ENCODE measurements at regions not wholly inside any gene's neighbourhood (a gene's known extent, or its start where the extent isn't known, plus 50 kb on each side); places are given as distances from the start of the nearest gene placed in this dataset.

GRCh38 chr1:106651028-106651762 lies 405.3 kb upstream of the PRMT6 start:
- in situ Hi-C loops (cut with MboI; ENCODE audit: low pct_unique_long_range_greater_than_20kb, low sequenced_read_pairs, unreplicated experiment) = no loop called here
- TF ChIP-seq, protein P1, sequence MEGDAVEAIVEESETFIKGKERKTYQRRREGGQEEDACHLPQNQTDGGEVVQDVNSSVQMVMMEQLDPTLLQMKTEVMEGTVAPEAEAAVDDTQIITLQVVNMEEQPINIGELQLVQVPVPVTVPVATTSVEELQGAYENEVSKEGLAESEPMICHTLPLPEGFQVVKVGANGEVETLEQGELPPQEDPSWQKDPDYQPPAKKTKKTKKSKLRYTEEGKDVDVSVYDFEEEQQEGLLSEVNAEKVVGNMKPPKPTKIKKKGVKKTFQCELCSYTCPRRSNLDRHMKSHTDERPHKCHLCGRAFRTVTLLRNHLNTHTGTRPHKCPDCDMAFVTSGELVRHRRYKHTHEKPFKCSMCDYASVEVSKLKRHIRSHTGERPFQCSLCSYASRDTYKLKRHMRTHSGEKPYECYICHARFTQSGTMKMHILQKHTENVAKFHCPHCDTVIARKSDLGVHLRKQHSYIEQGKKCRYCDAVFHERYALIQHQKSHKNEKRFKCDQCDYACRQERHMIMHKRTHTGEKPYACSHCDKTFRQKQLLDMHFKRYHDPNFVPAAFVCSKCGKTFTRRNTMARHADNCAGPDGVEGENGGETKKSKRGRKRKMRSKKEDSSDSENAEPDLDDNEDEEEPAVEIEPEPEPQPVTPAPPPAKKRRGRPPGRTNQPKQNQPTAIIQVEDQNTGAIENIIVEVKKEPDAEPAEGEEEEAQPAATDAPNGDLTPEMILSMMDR (IDR thresholded peaks at IDR 0.05; ENCODE audit: extremely low read depth, insufficient read depth, missing control alignments) = no peak
- DNase-seq (ENCODE audit: low spot score) = no peak

DNA sequence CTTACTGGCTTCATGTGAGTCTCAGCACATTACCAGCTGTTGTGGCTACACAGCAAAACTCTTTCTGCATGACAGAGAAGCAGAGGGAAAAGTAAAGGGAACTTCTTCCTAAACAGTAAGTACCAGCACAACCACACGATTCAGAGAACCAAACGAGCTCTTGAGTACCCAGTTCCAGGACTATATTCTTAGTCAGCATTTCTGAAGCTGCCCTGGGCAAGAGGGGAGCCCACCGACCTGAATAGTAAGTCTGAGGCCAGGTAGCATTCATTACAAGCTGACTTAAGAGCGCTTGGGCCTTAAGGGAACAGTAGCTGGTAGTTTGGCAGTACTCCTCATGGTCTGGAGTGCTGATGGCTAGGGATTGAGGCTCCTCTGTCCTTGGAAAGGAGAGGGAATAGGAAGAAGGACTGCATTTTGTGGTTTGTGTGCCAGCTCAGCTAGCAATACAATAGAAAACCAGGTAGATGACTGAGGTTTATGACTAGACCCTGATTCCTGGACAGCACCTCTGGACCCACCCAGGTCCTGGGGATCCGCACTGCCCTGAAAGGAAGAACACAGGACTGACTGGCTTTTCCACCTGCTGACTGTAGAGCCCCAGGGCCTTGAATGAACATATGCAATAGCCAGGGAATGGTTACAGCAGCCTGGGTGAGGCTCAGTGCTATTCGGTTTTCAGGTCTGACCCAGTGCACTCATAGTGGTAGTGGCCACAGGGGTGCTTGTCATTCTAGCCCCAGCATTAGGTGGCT lies 396.8 kb upstream of the PRMT6 start:
- TF ChIP-seq, protein P1 (IDR thresholded peaks at IDR 0.05; ENCODE audit: extremely low read depth, insufficient read depth, missing control alignments) = no peak
- DNase-seq (ENCODE audit: low spot score) = no peak
- in situ Hi-C loops (cut with MboI; ENCODE audit: low pct_unique_long_range_greater_than_20kb, low sequenced_read_pairs, unreplicated experiment) = no loop called here

GRCh38 chr1:106675558-106675957 lies 380.9 kb upstream of the PRMT6 start:
- TF ChIP-seq, protein P1 (IDR thresholded peaks at IDR 0.05; ENCODE audit: extremely low read depth, insufficient read depth, missing control alignments) = no peak
- in situ Hi-C loops (cut with MboI; ENCODE audit: low pct_unique_long_range_greater_than_20kb, low sequenced_read_pairs, unreplicated experiment) = no loop called here
- no peak for DNase-seq (ENCODE audit: low spot score)

- TF ChIP-seq, protein P1 (IDR thresholded peaks at IDR 0.05; ENCODE audit: extremely low read depth, insufficient read depth, missing control alignments) = no peak
- no peak for DNase-seq (ENCODE audit: low spot score)
- in situ Hi-C loops (cut with MboI; ENCODE audit: low pct_unique_long_range_greater_than_20kb, low sequenced_read_pairs, unreplicated experiment) = no loop called here
Observed at GRCh38 chr1:106676021-106676420, 380.5 kb upstream of the PRMT6 start.

DNA sequence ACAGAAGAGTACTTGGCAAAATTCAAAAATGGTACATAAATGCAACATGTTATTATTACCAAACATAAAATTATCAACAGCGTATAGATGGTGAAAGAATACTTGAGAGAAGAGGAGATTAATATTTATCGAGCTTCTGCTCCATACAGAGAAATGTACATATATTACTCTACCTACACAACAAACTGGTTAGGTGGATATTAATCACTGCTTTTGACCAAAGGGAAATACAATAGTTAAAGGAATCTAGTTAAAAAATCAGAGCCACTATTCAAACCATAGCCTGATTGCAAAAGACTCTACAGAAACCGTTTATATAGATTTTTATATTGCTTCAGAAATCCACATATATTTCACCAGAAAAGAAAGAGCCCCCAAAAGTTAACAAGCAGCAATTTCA lies 379.3 kb upstream of the PRMT6 start:
- TF ChIP-seq, protein P1 (IDR thresholded peaks at IDR 0.05; ENCODE audit: extremely low read depth, insufficient read depth, missing control alignments) = no peak
- no peak for DNase-seq (ENCODE audit: low spot score)
- in situ Hi-C loops (cut with MboI; ENCODE audit: low pct_unique_long_range_greater_than_20kb, low sequenced_read_pairs, unreplicated experiment) = no loop called here

GRCh38 chr1:106677721-106678120 lies 378.8 kb upstream of the PRMT6 start:
- in situ Hi-C loops (cut with MboI; ENCODE audit: low pct_unique_long_range_greater_than_20kb, low sequenced_read_pairs, unreplicated experiment) = no loop called here
- TF ChIP-seq, protein P1 (IDR thresholded peaks at IDR 0.05; ENCODE audit: extremely low read depth, insufficient read depth, missing control alignments) = no peak
- DNase-seq (ENCODE audit: low spot score) = no peak

All from GM13977 (cell line).